HG02981 (cell line): ENCODE measurements at regions not wholly inside any gene's neighbourhood (a gene's known extent, or its start where the extent isn't known, plus 50 kb on each side); places are given as distances from the start of the nearest gene placed in this dataset.
"Not testable (repeated sequence)": the region's sequence is repeated elsewhere in the genome, so short reads cannot be mapped to it uniquely, and the experiment has no call there.

ENCODE experiments used
- ATAC-seq: cut with Tn5 transposase; IDR thresholded peaks from one replicate; pipeline ENCODE4 v1.9.1; 2021; ENCODE audit warnings: mild to moderate bottlenecking, moderate library complexity; ENCODE audit not compliant: unreplicated experiment

DNA sequence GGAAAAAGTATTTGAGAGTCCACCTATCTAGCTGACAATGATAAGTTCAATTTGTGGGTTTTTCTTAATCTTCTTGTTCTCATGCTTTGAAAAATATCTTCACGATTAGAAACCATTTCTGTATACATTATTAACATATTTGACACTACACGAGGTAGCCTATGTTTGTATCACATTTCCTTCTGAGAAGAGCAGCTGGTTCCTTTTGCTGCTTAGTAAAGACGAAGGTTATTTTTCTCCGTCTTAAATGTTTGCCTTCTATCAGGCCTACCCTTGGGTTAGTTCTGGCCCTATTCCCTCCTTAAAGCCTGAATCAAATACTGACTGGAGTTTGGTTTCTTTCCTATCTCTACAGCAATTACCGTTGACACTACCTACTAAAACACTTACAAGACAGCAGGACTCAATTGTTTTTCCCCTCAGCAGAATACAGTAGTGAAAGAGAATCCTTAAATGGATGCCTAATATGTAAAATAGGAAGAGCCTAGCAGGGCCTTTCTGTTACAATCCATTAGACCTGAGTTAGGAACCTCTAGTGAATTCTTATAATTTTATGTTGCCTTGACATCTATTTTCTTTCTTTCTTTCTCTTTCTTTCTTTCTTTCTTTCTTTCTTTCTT lies 790.4 kb downstream of the EPHA4 start:
- no peak for ATAC-seq

- no peak for ATAC-seq
These were observed 789.4 kb downstream of the EPHA4 start for GRCh38 chr2:220782609-220783113.

- no peak for ATAC-seq
These were observed 788.4 kb downstream of the EPHA4 start for GRCh38 chr2:220783671-220784070.

DNA sequence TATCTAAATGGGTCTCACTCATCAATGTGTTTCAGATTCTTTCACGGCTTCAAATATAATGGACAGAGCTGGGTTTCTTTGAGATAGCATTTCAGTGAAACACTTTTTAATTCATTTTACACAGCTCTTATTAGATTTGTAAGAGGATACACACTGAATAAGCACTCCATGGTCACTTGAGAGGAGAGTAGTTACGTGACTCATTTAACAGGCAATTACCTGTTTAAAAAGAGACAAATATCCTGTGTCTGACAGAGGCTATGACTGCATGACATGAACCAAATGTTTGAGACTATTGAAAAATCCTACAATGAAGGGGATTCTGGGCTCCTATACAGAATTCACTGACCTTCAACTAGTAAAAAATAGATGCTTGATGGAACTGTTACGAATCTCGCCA lies 786.9 kb downstream of the EPHA4 start:
- ATAC-seq: no peak

GRCh38 chr2:220786216-220786615 lies 785.9 kb downstream of the EPHA4 start:
- no peak for ATAC-seq

DNA sequence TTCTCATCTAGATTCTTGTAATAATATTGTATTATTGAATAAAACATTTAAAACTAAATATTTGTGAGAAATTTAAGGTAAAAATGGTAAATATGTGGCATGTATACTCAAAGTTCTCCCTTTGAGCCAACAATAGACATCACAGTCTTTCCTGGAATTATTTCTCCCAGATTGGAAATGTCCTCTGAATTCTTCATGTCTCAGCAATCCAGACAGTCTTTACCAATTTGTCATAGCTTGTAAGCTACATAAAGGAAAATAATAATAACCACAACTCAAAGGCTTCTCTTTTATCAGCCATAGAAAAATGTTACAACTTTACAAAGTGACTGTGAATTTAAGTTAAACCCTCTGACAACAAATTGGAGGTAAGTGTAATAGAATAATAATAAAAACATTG lies 784.9 kb downstream of the EPHA4 start:
- ATAC-seq: no peak

GRCh38 chr2:220789961-220790360 lies 782.1 kb downstream of the EPHA4 start:
- ATAC-seq: no peak

- no peak for ATAC-seq
These were observed 776.4 kb downstream of the EPHA4 start for GRCh38 chr2:220795705-220796104.

DNA sequence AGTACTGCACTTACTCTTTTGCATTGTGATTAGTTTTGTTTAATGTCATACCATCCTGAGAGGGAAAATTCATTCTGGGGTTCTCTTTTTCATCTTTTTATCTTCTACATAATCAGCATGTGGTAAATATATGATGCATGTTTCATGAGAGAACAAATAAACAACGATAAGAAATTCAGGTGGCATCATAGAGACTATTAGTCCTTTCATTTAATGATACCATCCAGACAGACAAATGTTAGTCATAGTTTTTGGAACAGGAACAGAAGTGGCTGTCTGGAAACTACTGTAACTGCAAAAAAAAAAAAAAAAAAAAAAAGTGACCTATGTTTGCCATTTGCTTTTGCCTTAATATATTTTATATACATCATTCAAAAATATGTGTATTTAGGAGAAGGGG lies 761.0 kb downstream of the EPHA4 start:
- no peak for ATAC-seq

GRCh38 chr2:220811952-220812570 lies 760.0 kb downstream of the EPHA4 start:
- no peak for ATAC-seq

GRCh38 chr2:220814441-220814840 lies 757.7 kb downstream of the EPHA4 start:
- no peak for ATAC-seq

DNA sequence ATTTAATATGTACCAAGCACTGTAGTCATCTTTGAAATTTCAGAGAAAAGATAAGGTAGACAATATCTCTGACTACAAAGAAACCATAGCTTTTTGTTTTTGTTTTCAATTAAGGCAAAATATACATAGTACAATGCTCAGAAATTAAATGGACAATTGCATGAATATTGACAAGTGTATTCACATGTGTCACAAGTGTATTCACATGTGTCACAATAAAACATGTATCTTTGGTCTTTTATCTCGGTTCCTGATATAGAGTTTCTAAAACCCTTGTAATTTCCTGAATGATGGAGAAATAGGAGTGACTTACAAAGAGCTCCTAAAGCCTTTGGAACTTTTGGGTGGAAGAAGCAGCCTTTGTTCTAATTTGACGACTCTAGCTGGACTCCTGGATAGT lies 756.4 kb downstream of the EPHA4 start:
- ATAC-seq: no peak

- ATAC-seq: no peak
These were observed 750.4 kb downstream of the EPHA4 start for GRCh38 chr2:220821683-220822082.

- not testable (repeated sequence) for ATAC-seq
These were observed 748.5 kb downstream of the EPHA4 start for GRCh38 chr2:220823590-220823989.

GRCh38 chr2:220833446-220833845 lies 738.7 kb downstream of the EPHA4 start:
- ATAC-seq: no peak

GRCh38 chr2:220835583-220835982 lies 736.5 kb downstream of the EPHA4 start:
- no peak for ATAC-seq

- ATAC-seq: no peak
These were observed 734.9 kb downstream of the EPHA4 start for GRCh38 chr2:220837226-220837625.

DNA sequence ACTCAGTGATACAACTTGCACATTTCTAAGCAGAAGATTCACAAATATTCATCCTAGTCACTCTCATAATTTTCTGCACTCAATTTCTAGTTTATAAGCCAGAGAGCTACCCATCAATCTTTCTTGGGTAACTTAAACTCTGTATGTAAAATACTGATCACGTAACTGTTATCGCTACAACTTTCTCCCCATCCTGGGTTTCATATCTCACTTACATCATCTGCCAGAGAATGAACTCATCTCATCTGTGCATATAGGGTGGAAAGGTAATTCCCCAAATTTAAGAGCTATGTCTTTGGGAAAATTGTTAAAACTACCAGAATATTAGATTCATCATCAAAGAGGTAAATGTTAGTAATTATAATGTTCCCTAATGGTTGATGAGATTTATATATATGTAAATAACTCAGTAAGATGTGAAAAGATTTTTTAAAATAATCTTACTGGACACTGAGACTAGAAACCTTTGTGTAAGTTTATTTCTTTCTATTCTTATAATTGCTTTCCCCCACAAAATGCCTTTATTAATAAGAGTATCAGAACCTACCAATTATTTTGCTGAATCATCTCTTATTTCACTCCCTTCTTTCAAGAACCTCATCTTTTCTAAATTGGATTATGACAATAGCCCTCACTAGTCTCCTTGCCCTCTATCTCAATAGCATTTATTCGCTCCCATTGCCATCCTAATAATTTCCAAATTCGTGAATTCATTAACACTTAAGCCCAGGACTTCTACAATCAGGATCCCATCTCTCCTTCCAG lies 729.0 kb downstream of the EPHA4 start:
- ATAC-seq: no peak

DNA sequence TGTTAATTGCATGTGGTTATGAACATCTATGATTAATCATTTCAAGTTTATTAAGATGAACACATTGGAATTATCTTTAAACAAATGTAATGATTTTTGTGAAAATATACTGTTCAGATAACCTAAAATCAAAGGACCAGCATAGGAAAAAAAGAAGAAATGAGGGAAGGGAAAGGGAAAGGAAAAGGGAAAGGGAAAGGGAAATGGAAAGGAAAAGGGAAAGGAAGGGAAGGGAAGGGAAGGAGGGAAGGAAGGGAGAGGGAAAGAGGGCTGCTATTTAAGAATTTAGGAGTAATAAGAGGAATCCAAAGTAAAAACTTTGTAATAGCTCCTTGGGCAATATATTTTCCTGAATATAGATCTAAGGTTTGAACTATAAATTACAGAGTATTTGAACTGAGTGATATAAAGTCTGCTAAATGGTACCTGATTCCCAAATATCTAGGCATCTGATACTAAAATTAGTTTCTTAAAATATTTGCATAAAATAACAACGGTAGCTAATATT lies 726.3 kb downstream of the EPHA4 start:
- ATAC-seq: no peak

DNA sequence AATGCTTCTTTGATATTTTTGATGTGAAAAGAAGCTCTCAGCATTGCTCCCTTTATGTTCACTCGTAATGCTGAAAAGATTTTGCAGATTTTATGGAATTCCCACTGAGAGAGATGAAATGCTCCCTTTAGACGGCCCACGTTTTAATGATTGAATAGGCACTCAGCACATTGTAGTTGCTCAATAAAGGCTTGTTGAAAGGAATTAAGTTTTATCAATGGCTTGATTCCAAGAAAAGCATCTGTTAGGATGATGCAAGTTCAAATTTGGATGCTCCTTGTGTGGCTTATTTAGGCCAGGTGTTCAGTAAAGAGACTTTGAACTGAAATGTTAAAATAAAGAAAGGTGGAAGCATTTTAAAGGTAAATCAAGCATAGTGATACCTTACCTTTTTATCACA lies 725.1 kb downstream of the EPHA4 start:
- ATAC-seq: no peak

DNA sequence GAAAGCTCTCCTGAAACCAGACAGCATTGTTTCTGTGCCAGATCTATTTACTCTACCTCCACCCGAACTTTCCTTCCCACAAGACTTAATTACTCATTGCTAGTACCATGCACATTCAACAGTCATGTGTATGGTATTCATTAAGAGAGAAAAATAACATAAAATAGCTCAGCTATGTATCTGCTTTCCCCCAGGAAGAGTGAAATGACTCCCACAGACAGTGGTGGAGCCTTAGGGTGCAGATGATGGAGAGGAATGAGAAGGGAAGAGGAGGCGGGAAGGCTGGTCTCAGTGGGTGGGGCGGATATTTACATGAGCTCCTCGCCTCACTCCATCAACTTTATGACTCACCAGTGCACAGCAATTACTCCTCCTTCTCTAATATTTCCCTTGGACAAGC lies 724.5 kb downstream of the EPHA4 start:
- ATAC-seq: no peak

GRCh38 chr2:220849433-220849832 lies 722.7 kb downstream of the EPHA4 start:
- no peak for ATAC-seq
